HPDE6-E6E7 (cell line): ENCODE measurements at regions not wholly inside any gene's neighbourhood (a gene's known extent, or its start where the extent isn't known, plus 50 kb on each side); places are given as distances from the start of the nearest gene placed in this dataset.
"Not testable (repeated sequence)": the region's sequence is repeated elsewhere in the genome, so short reads cannot be mapped to it uniquely, and the experiment has no call there.

Source experiments
- DNase-seq: peaks from one replicate; pipeline ENCODE4 v3.0.0; 2011; ENCODE audit warnings: missing footprints; ENCODE audit errors: extremely low spot score

- DNase-seq = no peak
Measured at GRCh38 chrX:13478740-13479451, 90.5 kb upstream of the EGFL6 start.

- DNase-seq = no peak
Measured at GRCh38 chrX:13476384-13476783, 93.0 kb upstream of the EGFL6 start.

GRCh38 chrX:13474164-13474516 is 95.3 kb upstream of the EGFL6 start:
- no peak for DNase-seq

GRCh38 chrX:13473442-13474163 is 95.8 kb upstream of the EGFL6 start:
- DNase-seq = no peak

- DNase-seq = no peak
Measured at GRCh38 chrX:13472975-13473374, 96.4 kb upstream of the EGFL6 start.

- no peak for DNase-seq
Measured at GRCh38 chrX:13471269-13471668, 98.1 kb upstream of the EGFL6 start.

GRCh38 chrX:13470685-13470977 is 98.8 kb upstream of the EGFL6 start:
- no peak for DNase-seq

GRCh38 chrX:13469963-13470684 is 99.3 kb upstream of the EGFL6 start:
- DNase-seq = no peak

- no peak for DNase-seq
Measured at GRCh38 chrX:13468096-13468495, 101.3 kb upstream of the EGFL6 start.

GRCh38 chrX:13467243-13467642 is 102.2 kb upstream of the EGFL6 start:
- DNase-seq = no peak

GRCh38 chrX:13464599-13465275 is 104.7 kb upstream of the EGFL6 start:
- DNase-seq = no peak

GRCh38 chrX:13463608-13464007 is 105.8 kb upstream of the EGFL6 start:
- DNase-seq = no peak

- no peak for DNase-seq
Measured at GRCh38 chrX:13452283-13452682, 117.1 kb upstream of the EGFL6 start.

GRCh38 chrX:13449441-13449840 is 120.0 kb upstream of the EGFL6 start:
- no peak for DNase-seq

GRCh38 chrX:13448941-13449340 is 120.5 kb upstream of the EGFL6 start:
- no peak for DNase-seq

GRCh38 chrX:13441608-13442007 is 121.8 kb upstream of the ATXN3L start:
- not testable (repeated sequence) for DNase-seq

- no peak for DNase-seq
Measured at GRCh38 chrX:13440176-13440575, 120.3 kb upstream of the ATXN3L start.

- no peak for DNase-seq
Measured at GRCh38 chrX:13433298-13433605, 113.4 kb upstream of the ATXN3L start.

- DNase-seq = no peak
Measured at GRCh38 chrX:13432414-13433297, 112.8 kb upstream of the ATXN3L start.

- DNase-seq = no peak
Measured at GRCh38 chrX:13430136-13430827, 110.4 kb upstream of the ATXN3L start.
